ENCODE measurements at regions not wholly inside any gene's neighbourhood (a gene's known extent, or its start where the extent isn't known, plus 50 kb on each side); places are given as distances from the start of the nearest gene placed in this dataset.

- no peak overlapping the region for H3K4me3 ChIP-seq (ENCODE audit: low read depth, low read length)
- TF ChIP-seq CTCF (IDR thresholded peaks at IDR 0.05; ENCODE audit: control insufficient read depth, extremely low read depth, insufficient read depth) = no peak
- DNase-seq (ENCODE audit: low read depth) = peak; percentile 2
Measured at GRCh38 chr4:72809208-72809607, 240.2 kb upstream of the ADAMTS3 start.

GRCh38 chr4:72805284-72805683 is 236.3 kb upstream of the ADAMTS3 start:
- TF ChIP-seq CTCF (IDR thresholded peaks at IDR 0.05; ENCODE audit: control insufficient read depth, extremely low read depth, insufficient read depth) = no peak
- H3K4me3 ChIP-seq (ENCODE audit: low read depth, low read length) = no peak overlapping the region
- no peak for DNase-seq (ENCODE audit: low read depth)

GRCh38 chr4:72797486-72797885 is 228.5 kb upstream of the ADAMTS3 start:
- no peak overlapping the region for H3K4me3 ChIP-seq (ENCODE audit: low read depth, low read length)

GRCh38 chr4:72791054-72791453 is 222.0 kb upstream of the ADAMTS3 start:
- TF ChIP-seq CTCF (IDR thresholded peaks at IDR 0.05; ENCODE audit: control insufficient read depth, extremely low read depth, insufficient read depth) = no peak
- DNase-seq (ENCODE audit: low read depth) = no peak
- H3K4me3 ChIP-seq (ENCODE audit: low read depth, low read length) = no peak overlapping the region

More at GRCh38 chr4:72797486-72797885, 228.5 kb upstream of the ADAMTS3 start:
- no peak for DNase-seq (ENCODE audit: low read depth)
- no peak for TF ChIP-seq CTCF (IDR thresholded peaks at IDR 0.05; ENCODE audit: control insufficient read depth, extremely low read depth, insufficient read depth)

- H3K4me3 ChIP-seq (ENCODE audit: low read depth, low read length) = no peak overlapping the region
- DNase-seq (ENCODE audit: low read depth) = no peak
- no peak for TF ChIP-seq CTCF (IDR thresholded peaks at IDR 0.05; ENCODE audit: control insufficient read depth, extremely low read depth, insufficient read depth)
Measured at GRCh38 chr4:72786401-72786990, 217.5 kb upstream of the ADAMTS3 start.

GRCh38 chr4:72779241-72779640 is 210.2 kb upstream of the ADAMTS3 start:
- DNase-seq (ENCODE audit: low read depth) = no peak
- H3K4me3 ChIP-seq (ENCODE audit: low read depth, low read length) = no peak overlapping the region
- TF ChIP-seq CTCF (IDR thresholded peaks at IDR 0.05; ENCODE audit: control insufficient read depth, extremely low read depth, insufficient read depth) = no peak

GRCh38 chr4:72777436-72777835 is 208.4 kb upstream of the ADAMTS3 start:
- no peak for TF ChIP-seq CTCF (IDR thresholded peaks at IDR 0.05; ENCODE audit: control insufficient read depth, extremely low read depth, insufficient read depth)
- DNase-seq (ENCODE audit: low read depth) = no peak
- no peak overlapping the region for H3K4me3 ChIP-seq (ENCODE audit: low read depth, low read length)

All from LNCaP clone FGC (cell line).